Liver (tissue), 3 donors: ENCODE measurements at regions not wholly inside any gene's neighbourhood (a gene's known extent, or its start where the extent isn't known, plus 50 kb on each side); places are given as distances from the start of the nearest gene placed in this dataset.

Experiments
- ATF3 ChIP-seq: IDR thresholded peaks from 2 replicates; pipeline ENCODE4 v1.6.1; 2016; ENCODE audit warnings: antibody characterized with exemption
- FOXA1 ChIP-seq: IDR thresholded peaks from 2 replicates; pipeline ENCODE4 v1.6.1; 2016; ENCODE audit warnings: antibody characterized with exemption
- GABPA ChIP-seq, 2 donors: IDR thresholded peaks in 1 of 2; conservative IDR thresholded peaks in 1 of 2; 2 replicates each; pipeline ENCODE4 v1.6.1; 2016; ENCODE audit warnings: antibody characterized with exemption in 2 of 2, mild to moderate bottlenecking in 1 of 2, moderate library complexity in 1 of 2
- HNF4A ChIP-seq, 2 donors: conservative IDR thresholded peaks; 2 replicates each; pipeline ENCODE4 v1.6.1; 2016; ENCODE audit warnings: antibody characterized with exemption in 2 of 2, mild to moderate bottlenecking in 2 of 2
- NR2F2 ChIP-seq: IDR thresholded peaks from 2 replicates; pipeline ENCODE4 v1.6.1; 2016; ENCODE audit warnings: antibody characterized with exemption
- RAD21 ChIP-seq, 2 donors: IDR thresholded peaks; 2 replicates each; pipeline ENCODE4 v1.6.1; 2016; ENCODE audit warnings: antibody characterized with exemption in 2 of 2, mild to moderate bottlenecking in 2 of 2
- RXRA ChIP-seq, 2 donors: IDR thresholded peaks; 2 replicates each; pipeline ENCODE4 v1.6.1; 2017 to 2018; ENCODE audit warnings: antibody characterized with exemption in 2 of 2, mild to moderate bottlenecking in 1 of 2
- SP1 ChIP-seq: IDR thresholded peaks from 2 replicates; pipeline ENCODE4 v1.6.1; 2018; ENCODE audit warnings: antibody characterized with exemption, mild to moderate bottlenecking
- TAF1 ChIP-seq: conservative IDR thresholded peaks from 2 replicates; pipeline ENCODE4 v1.6.1; 2016; ENCODE audit warnings: antibody characterized with exemption, mild to moderate bottlenecking
- YY1 ChIP-seq: IDR thresholded peaks from 2 replicates; pipeline ENCODE4 v1.6.1; 2016; ENCODE audit warnings: antibody characterized with exemption, mild to moderate bottlenecking
- TF ChIP-seq, protein P1 (sequence below): IDR thresholded peaks from 2 replicates; pipeline ENCODE4 v1.6.1; 2016; ENCODE audit warnings: antibody characterized with exemption, mild to moderate bottlenecking
- TF ChIP-seq, protein P2 (sequence below): fragments of 150-350 bp; IDR thresholded peaks from 2 replicates; pipeline ENCODE4 v1.5.1; 2017; ENCODE audit warnings: improper control_type of control experiment, low read depth, low read length; ENCODE audit not compliant: missing input control
- TF ChIP-seq, protein P3 (sequence below): IDR thresholded peaks from 2 replicates; pipeline ENCODE4 v1.6.1; 2016; ENCODE audit warnings: antibody characterized with exemption
- TF ChIP-seq, protein P4 (sequence below): IDR thresholded peaks from 2 replicates; pipeline ENCODE4 v1.6.1; 2016; ENCODE audit warnings: antibody characterized with exemption
- donor health status: healthy.
- donor health status: healthy.

DNA sequence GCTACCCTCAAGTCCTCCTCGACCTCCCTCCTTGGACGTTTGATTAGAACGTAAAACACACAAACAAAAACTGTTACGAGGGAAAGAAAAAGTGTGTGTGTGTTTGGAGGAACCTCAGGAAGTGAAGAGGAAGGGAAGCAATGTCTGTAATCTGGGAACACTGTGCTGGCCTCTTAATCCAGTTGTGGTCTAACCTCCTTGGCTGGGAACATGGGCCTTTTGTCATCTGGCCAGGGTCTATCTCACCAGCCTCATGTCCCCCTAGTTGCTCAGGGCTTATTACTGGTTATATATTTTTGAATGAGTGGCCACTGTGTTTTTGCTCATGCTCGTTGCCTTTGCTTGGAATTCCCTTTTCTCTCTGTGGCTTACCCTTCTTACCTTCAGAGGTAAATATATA, 89.0 kb upstream of the RASGRF1 start:
- TF ChIP-seq, protein P1, sequence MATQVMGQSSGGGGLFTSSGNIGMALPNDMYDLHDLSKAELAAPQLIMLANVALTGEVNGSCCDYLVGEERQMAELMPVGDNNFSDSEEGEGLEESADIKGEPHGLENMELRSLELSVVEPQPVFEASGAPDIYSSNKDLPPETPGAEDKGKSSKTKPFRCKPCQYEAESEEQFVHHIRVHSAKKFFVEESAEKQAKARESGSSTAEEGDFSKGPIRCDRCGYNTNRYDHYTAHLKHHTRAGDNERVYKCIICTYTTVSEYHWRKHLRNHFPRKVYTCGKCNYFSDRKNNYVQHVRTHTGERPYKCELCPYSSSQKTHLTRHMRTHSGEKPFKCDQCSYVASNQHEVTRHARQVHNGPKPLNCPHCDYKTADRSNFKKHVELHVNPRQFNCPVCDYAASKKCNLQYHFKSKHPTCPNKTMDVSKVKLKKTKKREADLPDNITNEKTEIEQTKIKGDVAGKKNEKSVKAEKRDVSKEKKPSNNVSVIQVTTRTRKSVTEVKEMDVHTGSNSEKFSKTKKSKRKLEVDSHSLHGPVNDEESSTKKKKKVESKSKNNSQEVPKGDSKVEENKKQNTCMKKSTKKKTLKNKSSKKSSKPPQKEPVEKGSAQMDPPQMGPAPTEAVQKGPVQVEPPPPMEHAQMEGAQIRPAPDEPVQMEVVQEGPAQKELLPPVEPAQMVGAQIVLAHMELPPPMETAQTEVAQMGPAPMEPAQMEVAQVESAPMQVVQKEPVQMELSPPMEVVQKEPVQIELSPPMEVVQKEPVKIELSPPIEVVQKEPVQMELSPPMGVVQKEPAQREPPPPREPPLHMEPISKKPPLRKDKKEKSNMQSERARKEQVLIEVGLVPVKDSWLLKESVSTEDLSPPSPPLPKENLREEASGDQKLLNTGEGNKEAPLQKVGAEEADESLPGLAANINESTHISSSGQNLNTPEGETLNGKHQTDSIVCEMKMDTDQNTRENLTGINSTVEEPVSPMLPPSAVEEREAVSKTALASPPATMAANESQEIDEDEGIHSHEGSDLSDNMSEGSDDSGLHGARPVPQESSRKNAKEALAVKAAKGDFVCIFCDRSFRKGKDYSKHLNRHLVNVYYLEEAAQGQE = no peak
- TF ChIP-seq RAD21 (IDR thresholded peaks at IDR 0.05) (no peak), NR2F2 (no peak), GABPA (IDR thresholded peaks at IDR 0.05 in 1 of 2, conservative IDR thresholded peaks at IDR 0.05 in 1 of 2) (no peak), RXRA (IDR thresholded peaks at IDR 0.05) (no peak), ATF3 (no peak), TAF1 (no peak), SP1 (no peak), YY1 (no peak), HNF4A (conservative IDR thresholded peaks at IDR 0.05) (no peak), FOXA1 (no peak)
- TF ChIP-seq, protein P2, sequence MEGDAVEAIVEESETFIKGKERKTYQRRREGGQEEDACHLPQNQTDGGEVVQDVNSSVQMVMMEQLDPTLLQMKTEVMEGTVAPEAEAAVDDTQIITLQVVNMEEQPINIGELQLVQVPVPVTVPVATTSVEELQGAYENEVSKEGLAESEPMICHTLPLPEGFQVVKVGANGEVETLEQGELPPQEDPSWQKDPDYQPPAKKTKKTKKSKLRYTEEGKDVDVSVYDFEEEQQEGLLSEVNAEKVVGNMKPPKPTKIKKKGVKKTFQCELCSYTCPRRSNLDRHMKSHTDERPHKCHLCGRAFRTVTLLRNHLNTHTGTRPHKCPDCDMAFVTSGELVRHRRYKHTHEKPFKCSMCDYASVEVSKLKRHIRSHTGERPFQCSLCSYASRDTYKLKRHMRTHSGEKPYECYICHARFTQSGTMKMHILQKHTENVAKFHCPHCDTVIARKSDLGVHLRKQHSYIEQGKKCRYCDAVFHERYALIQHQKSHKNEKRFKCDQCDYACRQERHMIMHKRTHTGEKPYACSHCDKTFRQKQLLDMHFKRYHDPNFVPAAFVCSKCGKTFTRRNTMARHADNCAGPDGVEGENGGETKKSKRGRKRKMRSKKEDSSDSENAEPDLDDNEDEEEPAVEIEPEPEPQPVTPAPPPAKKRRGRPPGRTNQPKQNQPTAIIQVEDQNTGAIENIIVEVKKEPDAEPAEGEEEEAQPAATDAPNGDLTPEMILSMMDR = no peak
- TF ChIP-seq, protein P3, sequence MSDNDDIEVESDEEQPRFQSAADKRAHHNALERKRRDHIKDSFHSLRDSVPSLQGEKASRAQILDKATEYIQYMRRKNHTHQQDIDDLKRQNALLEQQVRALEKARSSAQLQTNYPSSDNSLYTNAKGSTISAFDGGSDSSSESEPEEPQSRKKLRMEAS = no peak
- TF ChIP-seq, protein P4, sequence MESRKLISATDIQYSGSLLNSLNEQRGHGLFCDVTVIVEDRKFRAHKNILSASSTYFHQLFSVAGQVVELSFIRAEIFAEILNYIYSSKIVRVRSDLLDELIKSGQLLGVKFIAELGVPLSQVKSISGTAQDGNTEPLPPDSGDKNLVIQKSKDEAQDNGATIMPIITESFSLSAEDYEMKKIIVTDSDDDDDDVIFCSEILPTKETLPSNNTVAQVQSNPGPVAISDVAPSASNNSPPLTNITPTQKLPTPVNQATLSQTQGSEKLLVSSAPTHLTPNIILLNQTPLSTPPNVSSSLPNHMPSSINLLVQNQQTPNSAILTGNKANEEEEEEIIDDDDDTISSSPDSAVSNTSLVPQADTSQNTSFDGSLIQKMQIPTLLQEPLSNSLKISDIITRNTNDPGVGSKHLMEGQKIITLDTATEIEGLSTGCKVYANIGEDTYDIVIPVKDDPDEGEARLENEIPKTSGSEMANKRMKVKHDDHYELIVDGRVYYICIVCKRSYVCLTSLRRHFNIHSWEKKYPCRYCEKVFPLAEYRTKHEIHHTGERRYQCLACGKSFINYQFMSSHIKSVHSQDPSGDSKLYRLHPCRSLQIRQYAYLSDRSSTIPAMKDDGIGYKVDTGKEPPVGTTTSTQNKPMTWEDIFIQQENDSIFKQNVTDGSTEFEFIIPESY = no peak
